ENCODE measurements at regions not wholly inside any gene's neighbourhood (a gene's known extent, or its start where the extent isn't known, plus 50 kb on each side); places are given as distances from the start of the nearest gene placed in this dataset.

- Histone ChIP-seq H3K27me3 (ENCODE audit: control insufficient read depth, insufficient read depth, low read length) (no peaks in the 10 kb centered on the region), H3K9me3 (ENCODE audit: control insufficient read depth in 2 of 3, insufficient read depth in 1 of 3, low read length in 3 of 3) (no peaks in the 10 kb centered on the region), H3K4me3 (ENCODE audit: low read length in 3 of 3) (no peak overlapping the region), H3K4me1 (ENCODE audit: control insufficient read depth in 2 of 3, insufficient read depth in 2 of 3, low read depth in 1 of 3, low read length in 3 of 3) (no peaks in the 10 kb centered on the region), H3K27ac (ENCODE audit: low read depth in 2 of 2, low read length in 2 of 2) (no peak overlapping the region), H3K36me3 (ENCODE audit: control insufficient read depth in 2 of 3, insufficient read depth in 3 of 3, low read length in 3 of 3) (no peaks in the 10 kb centered on the region), H3K9ac (ENCODE audit: low read length in 3 of 3) (no peak overlapping the region)
- FAIRE-seq (no peak), DNase-seq (no peak)
- TF ChIP-seq CTCF (IDR thresholded peaks at IDR 0.05; ENCODE audit: borderline replicate concordance, extremely low read depth, insufficient read depth) = no peak
- intact Hi-C loops (cut with DNase I) = no loop called here
These were observed 303.4 kb downstream of the MZT1 start for GRCh38 chr13:72424059-72424458.

GRCh38 chr13:72415817-72416216 lies 311.6 kb downstream of the MZT1 start:
- TF ChIP-seq CTCF (IDR thresholded peaks at IDR 0.05; ENCODE audit: borderline replicate concordance, extremely low read depth, insufficient read depth) = no peak
- intact Hi-C loops (cut with DNase I) = no loop called here
- no peaks in the 10 kb centered on the region for H3K9me3 ChIP-seq (ENCODE audit: control insufficient read depth in 2 of 3, insufficient read depth in 1 of 3, low read length in 3 of 3)
- FAIRE-seq (no peak), DNase-seq (no peak)
- H3K27me3 ChIP-seq (ENCODE audit: control insufficient read depth, insufficient read depth, low read length) = no peaks in the 10 kb centered on the region
- no peak overlapping the region for H3K9ac ChIP-seq (ENCODE audit: low read length in 3 of 3)
- no peak overlapping the region for H3K27ac ChIP-seq (ENCODE audit: low read depth in 2 of 2, low read length in 2 of 2)
- H3K4me1 ChIP-seq (ENCODE audit: control insufficient read depth in 2 of 3, insufficient read depth in 2 of 3, low read depth in 1 of 3, low read length in 3 of 3) = no peaks in the 10 kb centered on the region
- H3K4me3 ChIP-seq (ENCODE audit: low read length in 3 of 3) = no peak overlapping the region
- H3K36me3 ChIP-seq (ENCODE audit: control insufficient read depth in 2 of 3, insufficient read depth in 3 of 3, low read length in 3 of 3) = no peaks in the 10 kb centered on the region

GRCh38 chr13:72412481-72412880 lies 314.9 kb downstream of the MZT1 start:
- no peaks in the 10 kb centered on the region for H3K4me1 ChIP-seq (ENCODE audit: control insufficient read depth in 2 of 3, insufficient read depth in 2 of 3, low read depth in 1 of 3, low read length in 3 of 3)
- DNase-seq (no peak), FAIRE-seq (no peak)
- no peak overlapping the region for H3K27ac ChIP-seq (ENCODE audit: low read depth in 2 of 2, low read length in 2 of 2)
- H3K9ac ChIP-seq (ENCODE audit: low read length in 3 of 3) = no peak overlapping the region
- no peak for TF ChIP-seq CTCF (IDR thresholded peaks at IDR 0.05; ENCODE audit: borderline replicate concordance, extremely low read depth, insufficient read depth)
- no peaks in the 10 kb centered on the region for H3K36me3 ChIP-seq (ENCODE audit: control insufficient read depth in 2 of 3, insufficient read depth in 3 of 3, low read length in 3 of 3)
- no peak overlapping the region for H3K4me3 ChIP-seq (ENCODE audit: low read length in 3 of 3)
- H3K9me3 ChIP-seq (ENCODE audit: control insufficient read depth in 2 of 3, insufficient read depth in 1 of 3, low read length in 3 of 3) = no peaks in the 10 kb centered on the region
- intact Hi-C loops (cut with DNase I) = no loop called here
- no peaks in the 10 kb centered on the region for H3K27me3 ChIP-seq (ENCODE audit: control insufficient read depth, insufficient read depth, low read length)

- TF ChIP-seq CTCF (IDR thresholded peaks at IDR 0.05; ENCODE audit: borderline replicate concordance, extremely low read depth, insufficient read depth) = no peak
- no peak for FAIRE-seq
- Histone ChIP-seq H3K4me1 (ENCODE audit: control insufficient read depth in 2 of 3, insufficient read depth in 2 of 3, low read depth in 1 of 3, low read length in 3 of 3) (no peaks in the 10 kb centered on the region), H3K9me3 (ENCODE audit: control insufficient read depth in 2 of 3, insufficient read depth in 1 of 3, low read length in 3 of 3) (no peaks in the 10 kb centered on the region), H3K27me3 (ENCODE audit: control insufficient read depth, insufficient read depth, low read length) (no peaks in the 10 kb centered on the region), H3K36me3 (ENCODE audit: control insufficient read depth in 2 of 3, insufficient read depth in 3 of 3, low read length in 3 of 3) (no peaks in the 10 kb centered on the region), H3K9ac (ENCODE audit: low read length in 3 of 3) (no peak overlapping the region), H3K27ac (ENCODE audit: low read depth in 2 of 2, low read length in 2 of 2) (no peak overlapping the region), H3K4me3 (ENCODE audit: low read length in 3 of 3) (no peak overlapping the region)
- no peak for DNase-seq
- intact Hi-C loops (cut with DNase I) = no loop called here
These were observed 322.0 kb downstream of the MZT1 start for GRCh38 chr13:72405441-72405840.

All from kidney (tissue), 13 donors.